NCI-H2171 treated with DMSO at 0.1 percent for 48 hours (cell line): ENCODE measurements at regions not wholly inside any gene's neighbourhood (a gene's known extent, or its start where the extent isn't known, plus 50 kb on each side); places are given as distances from the start of the nearest gene placed in this dataset.
A peak's percentile ranks its signal among the peaks of the same experiment; 100 is the strongest.

Experiments used
- DNase-seq: peaks from one replicate; lab custom pipeline; 2025; lab: John Stamatoyannopoulos, UW

GRCh38 chr18:10225300-10225699, 229.1 kb upstream of the APCDD1 start:
- DNase-seq, result no peak

- DNase-seq, result no peak
These were observed 227.5 kb upstream of the APCDD1 start for GRCh38 chr18:10226971-10227370.

- peak; percentile 41 for DNase-seq
These were observed 226.1 kb upstream of the APCDD1 start for GRCh38 chr18:10228326-10228725.

GRCh38 chr18:10229458-10229857, 225.0 kb upstream of the APCDD1 start:
- DNase-seq, result no peak

- no peak for DNase-seq
These were observed 224.4 kb upstream of the APCDD1 start for GRCh38 chr18:10230072-10230471.

GRCh38 chr18:10231220-10231619, 223.2 kb upstream of the APCDD1 start:
- DNase-seq, result no peak

GRCh38 chr18:10232062-10232461, 222.4 kb upstream of the APCDD1 start:
- no peak for DNase-seq

- no peak for DNase-seq
These were observed 221.2 kb upstream of the APCDD1 start for GRCh38 chr18:10233082-10233875.

- no peak for DNase-seq
These were observed 220.2 kb upstream of the APCDD1 start for GRCh38 chr18:10234281-10234680.

- no peak for DNase-seq
These were observed 219.3 kb upstream of the APCDD1 start for GRCh38 chr18:10234912-10235660.

GRCh38 chr18:10235661-10235952, 218.8 kb upstream of the APCDD1 start:
- no peak for DNase-seq

- DNase-seq, result no peak
These were observed 215.3 kb upstream of the APCDD1 start for GRCh38 chr18:10239103-10239502.

- DNase-seq, result no peak
These were observed 214.3 kb upstream of the APCDD1 start for GRCh38 chr18:10239991-10240634.

- DNase-seq, result no peak
These were observed 213.5 kb upstream of the APCDD1 start for GRCh38 chr18:10240973-10241372.

GRCh38 chr18:10241579-10241978, 212.9 kb upstream of the APCDD1 start:
- no peak for DNase-seq

GRCh38 chr18:10242936-10243680, 211.3 kb upstream of the APCDD1 start:
- DNase-seq, result peak; percentile 10

GRCh38 chr18:10244341-10244740, 210.1 kb upstream of the APCDD1 start:
- DNase-seq, result no peak

GRCh38 chr18:10245031-10245845, 209.2 kb upstream of the APCDD1 start:
- no peak for DNase-seq

- DNase-seq, result no peak
These were observed 208.6 kb upstream of the APCDD1 start for GRCh38 chr18:10245846-10246175.

GRCh38 chr18:10247021-10247741, 207.3 kb upstream of the APCDD1 start:
- DNase-seq, result peak; percentile 14

GRCh38 chr18:10247742-10248082, 206.7 kb upstream of the APCDD1 start:
- DNase-seq, result no peak
